Daoy (cell line): ENCODE measurements at regions not wholly inside any gene's neighbourhood (a gene's known extent, or its start where the extent isn't known, plus 50 kb on each side); places are given as distances from the start of the nearest gene placed in this dataset.

Experiments
- DNase-seq: peaks from one replicate; pipeline ENCODE4 v3.0.0-alpha.2; 2015; ENCODE audit warnings: low read depth

DNA sequence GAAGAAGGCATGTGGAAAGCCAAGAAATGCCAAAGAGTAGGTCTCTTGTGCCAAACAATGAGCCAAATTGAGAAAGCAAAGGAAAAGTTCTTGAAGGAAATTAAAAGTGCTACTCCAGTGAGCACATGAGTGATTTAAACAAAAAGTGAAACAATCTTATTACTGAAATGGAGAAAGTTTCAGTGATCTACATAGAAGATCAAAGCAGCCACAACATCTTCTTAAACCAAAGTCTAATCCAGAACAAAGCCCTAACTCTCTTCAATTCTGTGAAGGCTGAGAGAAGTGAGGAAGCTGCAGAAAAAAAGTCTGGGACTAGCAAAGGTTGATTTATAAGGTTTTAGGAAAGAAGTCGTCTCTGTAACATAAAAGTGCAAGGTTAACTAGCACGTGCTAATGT is 259.6 kb downstream of the FLRT2 start:
- DNase-seq, result no peak

DNA sequence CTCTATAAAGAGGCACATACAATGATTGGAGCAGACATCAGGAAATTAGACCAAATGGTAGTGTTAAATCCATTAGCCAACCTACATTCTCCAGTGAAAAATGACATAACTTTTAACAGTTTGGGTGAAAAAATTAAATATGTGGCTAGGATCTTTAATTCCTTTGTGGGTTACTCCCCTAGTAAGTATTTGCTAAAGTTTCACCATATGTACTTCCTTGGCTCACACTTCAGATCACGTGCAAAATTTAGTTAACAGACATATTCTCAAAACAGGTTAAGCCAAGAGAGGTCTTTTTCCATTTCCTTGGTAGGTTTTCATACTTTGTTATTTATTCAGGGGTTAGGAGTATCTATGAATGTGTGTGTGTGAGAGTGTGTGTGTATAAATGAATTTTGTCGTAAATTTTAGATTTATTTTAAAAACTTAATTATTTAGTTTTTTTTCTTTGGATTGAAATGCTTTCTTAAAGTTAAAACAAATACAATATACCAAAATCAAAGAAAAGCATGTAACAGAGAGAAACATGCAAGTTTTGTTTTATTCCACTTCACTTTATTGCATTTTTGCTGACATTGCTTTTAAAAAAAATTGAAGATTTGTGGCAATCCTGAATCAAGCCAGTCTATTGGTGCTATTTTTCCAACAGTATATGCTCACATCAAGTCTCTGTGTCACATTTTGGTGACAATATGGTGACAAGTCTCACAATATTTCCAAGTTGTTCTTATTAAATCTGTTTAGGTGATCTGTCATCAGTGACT is 258.7 kb downstream of the FLRT2 start:
- DNase-seq, result no peak

DNA sequence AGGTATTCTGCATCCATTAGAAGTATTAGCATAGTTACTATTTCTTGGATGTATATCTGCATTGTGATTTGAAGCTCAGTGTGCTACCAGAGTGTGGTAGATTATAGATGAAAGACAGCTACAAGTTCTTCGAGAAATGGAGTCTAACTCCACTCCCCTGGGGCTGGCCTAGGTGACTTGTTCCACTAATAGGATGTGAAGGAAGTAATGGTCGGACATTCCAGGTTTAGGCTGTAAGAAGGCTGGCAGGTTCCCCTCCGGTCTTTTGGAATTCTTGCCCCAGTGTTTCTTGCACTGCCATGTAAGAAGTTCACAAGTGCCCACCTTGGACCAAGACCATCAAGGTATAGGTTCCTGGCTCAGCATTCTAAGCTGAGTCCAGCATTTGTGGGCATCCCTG is 236.4 kb downstream of the FLRT2 start:
- no peak for DNase-seq

DNA sequence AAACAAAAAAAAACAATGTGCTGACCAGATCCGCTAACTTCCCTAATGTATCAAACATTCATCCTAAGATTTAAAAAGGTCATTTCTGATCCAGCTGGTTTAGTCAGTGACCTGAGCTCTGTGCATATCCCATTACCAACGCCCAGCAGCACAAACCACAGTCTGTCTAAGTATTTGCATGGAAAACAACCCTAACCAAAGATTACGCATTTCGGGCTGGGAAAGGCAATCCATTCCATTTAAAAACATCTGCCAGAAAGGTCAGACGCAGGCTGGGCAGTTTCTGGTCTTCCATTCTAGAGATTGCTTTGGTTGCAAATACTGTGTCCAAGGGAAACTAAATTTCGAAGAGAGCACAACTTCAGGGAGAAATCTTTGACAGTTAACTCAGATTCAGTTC is 234.9 kb downstream of the FLRT2 start:
- DNase-seq, result peak; percentile 15

DNA sequence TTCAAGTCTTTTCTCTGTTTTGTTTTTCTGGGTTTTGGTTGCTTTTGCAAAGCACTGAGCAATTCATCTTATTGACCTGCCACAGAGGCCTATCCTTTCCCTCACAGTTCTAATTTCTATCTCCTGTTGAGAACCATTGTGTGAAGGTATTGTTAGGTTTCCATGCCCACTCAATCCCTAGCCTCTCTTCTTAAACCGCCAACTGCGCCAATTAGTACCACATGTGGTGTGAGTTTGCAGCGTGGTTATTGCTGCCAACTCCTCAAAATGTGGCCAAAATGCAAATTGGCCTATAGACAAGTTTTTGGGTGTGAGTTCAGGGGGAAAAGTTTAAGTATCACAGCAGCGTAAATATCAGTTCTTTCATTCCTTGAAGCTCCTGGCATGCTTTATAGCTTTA is 232.6 kb downstream of the FLRT2 start:
- no peak for DNase-seq

DNA sequence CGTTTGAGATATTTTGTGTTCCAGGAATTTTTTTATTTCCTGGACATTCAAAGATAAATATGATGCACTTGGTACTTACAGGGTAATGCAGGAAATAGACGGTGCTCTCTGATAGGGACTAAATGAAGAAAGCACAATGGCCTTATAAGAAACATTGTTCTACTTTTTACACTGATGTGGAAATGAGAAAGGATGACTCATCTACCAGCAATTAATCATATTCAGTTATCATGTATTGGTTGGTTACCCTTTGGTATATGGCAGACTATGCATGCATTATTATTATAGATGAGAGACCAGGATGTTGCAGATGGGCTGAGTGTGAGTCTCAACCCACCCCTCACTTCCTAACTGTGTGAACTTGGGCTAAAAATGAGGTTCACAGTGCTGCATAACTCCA is 222.2 kb downstream of the FLRT2 start:
- no peak for DNase-seq

DNA sequence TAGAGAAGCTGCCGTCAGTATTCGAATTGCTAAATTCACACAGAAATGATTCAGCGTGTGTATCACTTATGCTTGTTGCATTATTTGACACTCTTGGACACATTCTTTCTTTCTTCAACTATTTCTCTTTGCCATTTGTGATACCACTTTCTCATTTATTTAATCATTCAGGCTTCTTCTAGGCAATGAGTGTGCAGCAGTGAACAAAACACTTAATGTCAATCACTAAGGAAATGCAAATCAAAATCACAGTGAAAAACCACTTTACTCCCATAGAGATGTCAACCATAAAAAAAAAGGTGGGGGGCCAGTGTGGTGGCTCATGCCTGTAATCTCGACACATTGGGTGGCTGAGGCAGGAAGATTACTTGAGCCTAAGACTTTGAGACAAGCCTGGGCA is 214.6 kb downstream of the FLRT2 start:
- no peak for DNase-seq

DNA sequence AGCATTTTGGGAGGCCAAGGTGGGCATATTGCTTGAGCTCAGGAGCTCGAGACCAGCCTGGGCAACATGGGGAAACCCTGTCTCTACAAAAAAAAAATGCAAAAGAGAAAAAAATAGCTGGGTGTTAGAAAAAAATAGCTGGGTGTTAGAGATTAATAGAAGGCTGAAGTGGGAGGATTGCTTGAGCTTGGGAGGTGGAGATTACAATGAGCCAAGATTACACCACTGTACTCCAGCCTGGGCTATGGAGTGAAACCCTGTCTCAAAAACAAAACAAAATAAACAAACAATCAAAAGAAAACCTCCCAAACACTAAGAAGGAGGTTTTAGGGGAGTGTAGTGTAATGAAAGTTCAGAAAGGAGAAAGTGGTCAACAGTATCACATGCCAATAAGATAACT is 202.1 kb downstream of the FLRT2 start:
- DNase-seq, result no peak

DNA sequence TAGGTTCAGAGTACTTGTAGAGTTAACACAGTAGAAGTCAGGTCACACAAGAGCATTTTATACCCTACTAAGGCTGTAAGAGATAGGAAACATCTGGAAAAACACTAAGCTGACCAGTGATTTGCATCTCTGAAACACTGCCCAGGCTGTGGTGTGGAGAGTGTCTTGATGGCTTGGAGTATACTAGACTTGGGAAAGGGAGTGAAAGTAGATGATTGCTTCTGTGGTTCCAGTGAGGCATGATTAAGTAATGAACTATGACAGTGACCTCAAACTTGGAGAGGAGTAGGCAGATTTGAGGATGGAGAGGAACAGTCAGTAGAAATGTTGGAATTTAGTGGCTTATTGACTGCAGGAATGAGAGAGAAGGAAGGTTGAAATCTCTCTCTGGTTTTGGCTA is 201.2 kb downstream of the FLRT2 start:
- peak; percentile 48 for DNase-seq

DNA sequence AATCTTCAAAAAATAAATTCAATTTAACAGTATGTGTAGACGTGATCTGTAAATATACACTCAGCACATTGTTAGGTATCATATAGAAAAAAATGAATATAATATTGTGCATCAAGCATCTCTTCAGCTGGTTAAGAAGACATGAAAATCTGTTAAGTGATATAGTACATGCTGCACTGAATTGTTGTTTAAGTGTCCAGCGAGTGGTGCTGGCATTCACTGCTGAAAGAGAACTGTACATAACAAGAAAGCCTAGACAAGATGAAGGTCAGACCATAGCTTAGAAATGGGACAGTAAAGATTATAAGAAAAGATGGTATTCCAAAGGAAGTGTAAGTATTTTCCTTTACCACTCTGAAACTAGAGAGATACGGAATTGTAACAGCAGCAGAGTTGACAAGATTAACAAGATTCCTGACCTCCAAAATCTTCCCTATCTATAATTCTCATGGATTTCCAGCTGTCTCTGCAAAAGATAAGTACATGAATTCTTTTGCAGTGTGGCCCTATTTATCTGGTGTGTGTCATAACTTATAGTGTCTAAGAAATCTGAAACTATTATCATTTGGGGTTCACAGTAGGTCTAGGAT is 198.6 kb downstream of the FLRT2 start:
- DNase-seq, result no peak

DNA sequence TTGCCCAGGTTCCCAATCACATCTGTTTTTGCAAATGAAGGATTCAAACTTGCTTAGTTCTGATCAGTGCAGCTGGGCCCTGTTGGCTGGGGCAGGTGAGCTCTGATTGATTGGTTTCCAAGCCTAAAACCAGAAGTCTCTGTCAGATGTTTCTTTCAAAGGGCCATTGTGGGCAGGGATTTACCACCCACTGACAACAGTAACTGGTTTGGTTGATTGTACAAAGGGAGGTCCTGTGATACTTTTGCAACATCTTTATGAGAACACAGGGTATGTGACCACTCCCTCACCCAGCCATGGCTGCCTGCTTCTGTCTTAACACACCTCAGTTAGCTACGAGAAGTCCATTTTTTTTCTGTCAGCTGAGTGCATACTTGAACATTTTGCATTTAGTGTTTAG is 184.1 kb downstream of the FLRT2 start:
- no peak for DNase-seq

DNA sequence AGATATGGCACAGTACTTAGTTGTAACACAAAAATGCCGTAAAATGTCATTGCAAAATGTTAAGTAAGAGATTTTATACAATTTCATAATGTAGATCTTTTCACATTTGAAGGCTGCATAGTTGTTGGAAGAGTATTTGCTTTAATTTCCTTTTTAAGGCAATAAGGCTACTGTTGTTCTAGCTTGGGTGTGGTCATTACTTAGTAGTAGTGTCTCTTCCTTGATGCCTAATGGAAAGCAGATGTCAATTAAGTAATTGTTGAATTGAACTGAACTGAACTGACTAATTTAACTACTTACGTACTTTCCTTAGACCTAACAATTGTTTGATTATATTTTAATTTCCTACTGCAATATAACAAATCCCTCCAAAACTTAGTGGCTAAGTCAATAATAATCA is 181.7 kb downstream of the FLRT2 start:
- DNase-seq, result no peak
